Anterior cingulate cortex (tissue), 58 donors: ENCODE measurements at regions not wholly inside any gene's neighbourhood (a gene's known extent, or its start where the extent isn't known, plus 50 kb on each side); places are given as distances from the start of the nearest gene placed in this dataset.
"Not testable (repeated sequence)": the region's sequence is repeated elsewhere in the genome, so short reads cannot be mapped to it uniquely, and the experiment has no call there.

Experiments
- DNase-seq, 58 donors: peaks; one replicate each; lab custom pipeline; 2025; lab: John Stamatoyannopoulos, UW

- DNase-seq, result no peak
These were observed 50.9 kb downstream of the ANXA2R start for GRCh38 chr5:42989190-42989589.

- no peak for DNase-seq
These were observed 51.6 kb downstream of the ANXA2R start for GRCh38 chr5:42988568-42988967.

DNA sequence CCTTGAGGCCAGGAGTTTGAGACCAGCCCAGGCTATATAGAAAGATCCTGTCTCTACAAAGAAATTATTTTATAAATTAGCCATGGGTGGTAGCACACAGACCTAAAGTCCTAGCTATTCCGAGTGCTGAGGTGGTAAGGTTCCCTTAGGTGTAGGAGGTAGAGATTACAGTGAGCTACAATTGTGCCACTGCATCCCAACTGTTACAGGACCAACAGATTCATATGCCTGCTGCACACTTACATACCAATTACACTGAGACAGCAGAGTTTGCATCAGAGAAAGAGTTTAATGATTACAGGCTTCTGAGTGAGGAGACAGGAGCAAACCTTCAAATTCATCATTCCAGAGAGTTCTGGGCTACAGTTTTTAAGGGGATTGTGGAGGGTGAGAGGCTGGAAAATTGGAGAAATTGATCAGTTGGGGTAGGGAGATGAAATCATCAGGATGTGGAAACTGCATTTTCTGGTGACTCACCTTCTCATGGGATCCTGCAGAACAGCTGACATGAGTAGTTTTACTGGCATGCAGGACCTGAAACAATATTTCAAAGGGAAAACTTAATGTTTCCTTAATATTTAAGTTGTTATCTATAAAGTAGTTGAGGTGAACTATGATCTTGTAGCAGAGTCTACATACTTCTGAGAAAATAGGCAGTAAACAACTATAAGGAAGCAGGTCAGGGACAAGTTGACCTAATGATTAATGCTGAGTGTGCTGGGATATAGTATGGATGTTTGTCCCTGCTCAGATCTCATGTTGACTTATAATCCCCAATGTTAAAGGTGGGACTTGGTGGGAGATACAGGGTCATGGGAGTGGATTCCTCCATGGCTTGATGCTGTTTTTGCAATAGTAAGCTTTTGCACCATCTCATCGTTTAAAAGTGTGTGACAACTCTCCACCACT lies 54.7 kb downstream of the ANXA2R start:
- DNase-seq, result no peak

GRCh38 chr5:42984307-42984706 lies 55.8 kb downstream of the ANXA2R start:
- DNase-seq, result no peak

- DNase-seq, result peak in 1 of 58 donors; percentile 5
These were observed 58.0 kb downstream of the ANXA2R start for GRCh38 chr5:42982107-42982622.

DNA sequence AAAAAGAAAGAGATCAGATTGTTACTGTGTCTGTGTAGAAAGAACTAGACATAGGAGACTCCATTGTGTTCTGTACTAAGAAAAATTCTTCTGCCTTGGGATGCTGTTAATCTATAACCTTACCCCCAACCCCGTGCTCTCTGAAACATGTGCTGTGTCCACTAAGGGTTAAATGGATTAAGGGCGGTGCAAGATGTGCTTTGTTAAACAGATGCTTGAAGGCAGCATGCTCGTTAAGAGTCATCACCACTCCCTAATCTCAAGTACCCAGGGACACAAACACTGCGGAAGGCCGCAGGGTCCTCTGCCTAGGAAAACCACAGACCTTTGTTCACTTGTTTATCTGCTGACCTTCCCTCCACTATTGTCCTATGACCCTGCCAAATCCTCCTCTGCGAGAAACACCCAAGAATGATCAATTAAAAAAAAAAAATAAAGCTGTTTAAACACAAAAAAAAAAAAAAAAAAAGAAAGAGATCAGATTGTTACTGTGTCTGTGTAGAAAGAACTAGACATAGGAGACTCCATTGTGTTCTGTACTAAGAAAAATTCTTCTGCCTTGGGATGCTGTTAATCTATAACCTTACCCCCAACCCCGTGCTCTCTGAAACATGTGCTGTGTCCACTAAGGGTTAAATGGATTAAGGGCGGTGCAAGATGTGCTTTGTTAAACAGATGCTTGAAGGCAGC lies 58.6 kb downstream of the ANXA2R start:
- not testable (repeated sequence) for DNase-seq

GRCh38 chr5:42981015-42981414 lies 59.1 kb downstream of the ANXA2R start:
- DNase-seq, result not testable (repeated sequence)

- DNase-seq, result not testable (repeated sequence)
These were observed 59.7 kb downstream of the ANXA2R start for GRCh38 chr5:42980391-42980790.

DNA sequence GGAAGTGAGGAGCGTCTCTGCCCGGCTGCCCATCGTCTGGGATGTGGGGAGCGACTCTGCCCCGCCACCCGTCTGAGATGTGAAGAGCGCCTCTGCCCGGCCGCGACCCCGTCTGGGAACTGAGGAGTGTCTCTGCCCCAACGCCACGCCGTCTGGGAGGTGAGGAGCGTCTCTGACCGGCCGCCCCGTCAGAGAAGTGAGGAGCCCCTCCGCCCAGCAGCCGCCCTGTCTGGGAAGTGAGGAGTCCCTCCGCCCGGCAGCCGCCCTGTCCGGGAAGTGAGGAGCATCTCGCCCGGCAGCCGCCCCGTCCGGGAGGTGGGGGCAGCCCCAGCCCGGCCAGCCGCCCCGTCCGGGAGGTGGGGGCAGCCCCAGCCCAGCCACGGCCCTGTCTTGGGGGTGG lies 60.9 kb downstream of the ANXA2R start:
- not testable (repeated sequence) for DNase-seq

GRCh38 chr5:42974536-42974935 lies 65.6 kb downstream of the ANXA2R start:
- no peak for DNase-seq

GRCh38 chr5:42970636-42971559 lies 69.2 kb downstream of the ANXA2R start:
- no peak for DNase-seq

DNA sequence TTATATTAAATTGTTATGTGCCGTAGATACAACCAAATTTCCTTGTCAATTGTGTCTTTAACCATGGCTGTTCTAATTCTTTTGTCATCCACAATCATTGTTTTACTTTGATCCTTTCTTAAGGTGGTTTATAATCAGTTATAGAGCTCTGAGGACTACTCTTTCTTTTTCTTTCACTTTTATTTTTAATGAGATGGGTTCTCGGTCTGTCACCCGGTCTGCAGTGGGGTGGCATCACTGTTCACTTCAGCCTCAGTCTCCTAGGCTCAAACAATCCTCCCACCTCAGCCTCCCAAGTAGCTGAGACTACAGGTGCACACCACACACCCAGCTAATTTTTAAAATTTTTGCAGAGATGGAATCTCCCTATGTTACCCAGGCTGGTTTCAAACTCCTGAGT lies 74.2 kb downstream of the ANXA2R start:
- no peak for DNase-seq

DNA sequence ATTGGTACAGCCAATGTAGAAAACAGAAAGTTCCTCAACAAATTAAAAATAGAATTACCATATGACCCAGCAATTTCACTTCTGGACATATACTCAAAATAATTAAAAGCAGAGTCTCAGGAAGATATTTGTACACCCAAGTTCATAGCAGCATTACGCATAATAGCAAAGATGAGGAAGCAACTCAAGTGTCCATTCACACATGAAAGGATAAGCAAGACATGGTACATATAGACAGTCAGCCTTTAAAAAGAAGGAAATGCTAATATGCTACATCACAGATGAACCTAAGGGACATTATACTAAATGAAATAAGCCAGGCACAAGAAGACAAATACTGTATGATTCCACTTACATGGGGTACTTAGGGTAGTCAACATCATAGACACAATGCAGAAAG lies 76.7 kb downstream of the ANXA2R start:
- DNase-seq, result no peak

- DNase-seq, result no peak
These were observed 78.0 kb downstream of the ANXA2R start for GRCh38 chr5:42962124-42962523.

DNA sequence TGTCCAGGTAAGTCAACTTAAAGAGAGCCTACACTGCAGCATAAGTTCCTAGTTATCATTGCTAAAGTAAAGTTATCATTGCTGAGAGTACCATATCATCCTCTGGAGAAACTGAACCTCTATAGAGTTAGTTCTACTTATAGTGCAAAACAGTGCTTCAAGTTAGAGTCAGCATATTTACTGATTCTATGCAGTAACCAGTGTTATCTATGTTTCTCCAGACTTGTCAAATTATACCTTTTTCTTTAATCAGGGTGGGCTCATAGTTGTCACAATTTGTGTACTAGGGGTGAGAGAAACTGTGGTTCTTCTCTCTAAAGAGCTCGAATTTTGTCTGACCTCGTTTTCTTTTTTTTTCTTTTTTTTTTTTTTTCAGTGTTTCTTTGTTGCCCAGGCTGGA lies 79.6 kb downstream of the ANXA2R start:
- DNase-seq, result no peak

DNA sequence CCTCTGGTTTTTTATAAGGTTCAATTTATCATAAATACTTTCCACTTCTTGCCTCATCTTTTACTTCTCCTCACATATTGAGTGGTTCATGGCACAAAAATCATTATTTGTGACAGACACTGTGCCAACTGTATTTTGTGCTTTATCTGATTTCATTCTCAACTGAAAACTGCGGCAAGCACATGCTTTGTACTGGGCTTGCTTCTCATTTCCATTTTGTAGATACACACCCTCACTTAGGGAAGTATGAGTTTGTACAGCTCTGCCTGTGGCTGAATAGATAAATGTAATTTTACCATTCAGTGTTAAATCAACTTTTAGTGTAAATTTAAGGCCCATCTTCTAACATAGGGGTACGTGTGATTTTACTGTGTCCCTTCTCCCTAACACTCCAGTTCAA lies 83.6 kb downstream of the ANXA2R start:
- DNase-seq, result no peak

- DNase-seq, result no peak
These were observed 87.1 kb downstream of the ANXA2R start for GRCh38 chr5:42953041-42953440.

DNA sequence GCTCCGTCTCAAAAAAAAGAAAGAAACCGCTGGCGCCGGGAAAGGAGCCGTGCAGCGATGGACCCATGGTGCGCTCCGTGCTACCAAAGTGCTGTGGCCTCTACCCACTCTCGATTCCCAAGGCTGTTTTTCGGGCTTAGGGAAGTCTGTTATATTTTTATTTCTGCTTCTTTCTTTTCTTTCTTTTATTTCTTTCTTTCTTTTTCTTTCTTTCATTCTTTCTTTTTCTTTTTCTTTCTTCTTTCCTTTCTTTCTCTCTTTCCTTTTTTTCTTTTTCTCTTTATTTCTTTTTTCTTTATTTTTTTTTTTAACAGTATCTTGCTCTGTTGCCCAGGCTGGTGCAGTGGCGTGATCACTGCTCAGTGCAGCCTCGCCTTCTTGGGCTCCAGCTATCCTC lies 87.5 kb downstream of the ANXA2R start:
- no peak for DNase-seq

DNA sequence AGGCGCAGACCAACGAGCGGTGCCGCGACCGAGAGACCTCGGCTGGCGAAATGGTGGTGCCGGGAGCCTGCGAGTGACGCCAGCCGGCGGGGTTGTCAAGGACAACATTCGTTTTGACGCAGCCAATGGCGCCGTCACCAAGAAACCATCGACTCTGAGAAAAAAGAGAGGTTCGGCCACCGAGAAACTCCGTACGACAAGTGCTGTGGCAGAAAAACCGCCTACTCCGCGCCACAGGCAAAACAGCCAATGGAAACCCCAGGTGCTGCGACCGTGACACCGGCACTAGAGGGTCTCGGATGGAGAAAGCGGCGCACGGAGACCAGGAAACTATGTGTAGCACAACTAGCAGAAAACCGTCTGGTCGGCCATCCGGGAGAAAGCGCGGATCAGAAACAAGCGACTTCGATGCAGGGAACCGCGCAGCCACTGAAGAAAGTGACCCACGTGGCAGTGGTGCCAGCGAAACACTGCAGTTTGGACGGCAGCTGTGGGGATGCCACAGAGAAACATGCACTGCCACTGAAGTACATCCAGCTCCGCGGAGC lies 88.8 kb downstream of the ANXA2R start:
- peak in 5 of 58 donors; percentile 13 to 30 (median 22) for DNase-seq
